T1000 (cell line): ENCODE measurements at regions not wholly inside any gene's neighbourhood (a gene's known extent, or its start where the extent isn't known, plus 50 kb on each side); places are given as distances from the start of the nearest gene placed in this dataset.
A peak's percentile ranks its signal among the peaks of the same experiment; 100 is the strongest.

ENCODE experiments used
- DNase-seq: peaks from one replicate; lab custom pipeline; 2025; ENCODE audit warnings: mixed read lengths; lab: John Stamatoyannopoulos, UW

DNA sequence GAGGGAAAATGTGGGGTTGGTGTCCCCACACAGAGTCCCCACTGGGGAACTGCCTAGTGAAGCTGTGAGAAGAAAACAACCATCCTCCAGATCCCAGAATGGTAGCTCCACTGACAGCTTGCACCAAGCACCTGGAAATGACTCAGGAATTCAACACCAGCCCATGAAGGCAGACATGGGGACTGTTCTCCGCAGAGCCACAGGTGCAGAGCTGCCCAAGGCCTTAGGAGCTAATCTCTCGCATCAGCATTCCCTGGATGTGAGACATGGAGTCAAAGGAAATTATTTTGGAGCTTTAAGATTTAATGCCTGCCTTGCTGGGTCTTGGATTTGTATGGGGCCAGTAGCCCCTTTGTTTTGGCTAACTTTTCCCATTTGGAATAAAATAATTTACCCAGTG lies 367.9 kb downstream of the FAM133A start:
- DNase-seq: no peak

DNA sequence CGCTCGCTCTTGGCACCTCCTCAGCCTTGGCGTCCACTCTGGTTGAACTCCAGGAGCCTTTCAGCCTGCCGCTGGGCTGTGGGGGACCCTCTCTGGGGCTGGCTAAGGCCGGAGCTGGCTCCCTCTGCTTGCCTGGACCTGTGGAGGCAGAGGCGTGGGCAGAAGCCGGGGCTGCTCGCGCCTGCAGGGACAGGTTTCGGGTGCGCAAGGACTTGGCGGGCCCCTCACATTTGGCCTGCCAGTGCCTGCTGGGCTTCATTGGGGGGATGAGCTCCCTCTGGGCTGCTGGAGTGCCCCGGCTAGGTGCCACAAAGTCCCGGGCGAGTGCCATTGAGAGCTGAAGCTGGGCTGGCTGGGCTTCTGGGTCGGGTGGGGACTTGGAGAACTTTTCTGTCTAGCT lies 371.7 kb downstream of the FAM133A start:
- no peak for DNase-seq

DNA sequence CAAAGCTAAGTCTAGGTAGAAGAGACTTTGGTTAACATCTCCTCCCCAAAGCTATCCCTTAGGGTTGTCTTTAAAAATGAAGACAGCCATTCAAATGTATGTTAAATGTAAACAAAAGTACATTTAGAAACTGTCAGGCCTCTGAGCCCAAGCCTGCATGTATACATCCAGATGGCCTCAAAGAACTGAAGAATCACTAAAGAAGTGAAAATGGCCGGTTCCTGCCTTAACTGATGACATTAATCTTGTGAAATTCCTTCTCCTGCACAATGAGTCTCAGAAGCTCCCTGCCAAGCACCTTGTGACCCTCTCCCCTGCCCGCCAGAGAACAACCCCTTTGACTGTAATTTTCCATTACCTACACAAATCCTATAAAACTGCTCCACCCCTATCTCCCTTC lies 377.9 kb downstream of the FAM133A start:
- no peak for DNase-seq

DNA sequence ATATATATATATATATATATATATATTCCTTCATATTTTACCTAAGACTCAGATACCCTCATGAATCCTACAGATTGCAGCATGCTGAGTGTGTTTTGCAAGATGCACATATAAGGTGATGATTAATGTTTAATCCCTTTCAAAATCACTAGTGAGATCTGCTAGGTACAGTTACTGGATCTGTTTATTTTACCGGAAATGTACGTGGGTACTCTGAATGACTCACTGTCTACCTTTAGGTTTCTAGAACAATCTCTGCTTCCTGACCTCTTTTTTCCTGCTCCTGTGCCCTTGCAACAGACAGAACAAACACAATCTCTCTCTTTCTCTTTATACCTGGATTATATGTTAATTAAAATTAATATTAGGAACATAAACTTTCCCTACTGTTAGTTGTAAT lies 379.6 kb downstream of the FAM133A start:
- no peak for DNase-seq

DNA sequence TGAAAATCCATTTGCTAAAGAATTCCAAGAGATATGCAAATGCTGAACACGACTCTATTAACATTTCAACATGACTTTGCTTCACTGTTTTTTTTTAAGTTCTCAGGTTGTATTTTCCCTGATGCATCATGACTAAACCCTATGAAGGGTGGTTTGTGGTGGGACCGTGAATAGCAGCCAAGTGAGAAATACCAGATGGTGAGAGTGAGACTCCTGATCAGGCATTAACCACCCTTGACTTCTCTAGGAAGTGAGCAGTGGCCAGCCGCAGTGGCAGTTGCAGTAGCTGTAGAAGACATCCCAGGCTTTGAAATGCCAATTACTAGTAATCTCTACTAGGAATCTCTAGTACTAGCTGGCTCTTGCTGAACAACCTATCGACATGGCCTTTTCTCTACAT lies 383.4 kb downstream of the FAM133A start:
- no peak for DNase-seq

DNA sequence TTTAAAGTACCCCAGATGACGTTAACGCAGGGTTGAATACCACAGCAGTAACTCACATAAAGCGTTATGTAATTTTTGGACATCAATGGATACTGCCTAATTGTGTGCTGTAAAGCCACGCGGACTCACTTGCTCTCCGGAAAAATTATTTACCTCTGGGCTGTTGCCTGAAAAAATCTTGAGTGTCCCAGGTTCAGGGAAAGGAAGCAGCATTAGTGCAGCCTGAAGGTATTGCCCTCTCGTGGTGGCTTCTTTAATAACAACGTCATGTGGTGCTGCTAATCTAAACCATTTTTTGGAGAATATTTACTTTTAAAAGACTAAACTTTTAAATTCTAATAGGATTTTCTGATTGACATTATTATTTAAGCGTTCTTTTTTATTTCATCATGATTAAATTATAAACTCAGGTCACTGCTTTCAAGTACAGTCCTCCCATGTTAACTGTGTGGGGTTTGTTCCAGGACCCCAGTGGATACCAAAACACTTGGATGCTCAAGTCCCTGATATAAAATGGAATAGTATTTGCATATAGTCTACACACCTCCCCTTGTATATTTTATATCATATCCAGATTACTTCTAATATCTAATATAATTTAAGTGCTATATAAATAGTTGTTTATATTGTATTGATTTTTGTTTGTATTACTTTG lies 384.8 kb downstream of the FAM133A start:
- DNase-seq: no peak

DNA sequence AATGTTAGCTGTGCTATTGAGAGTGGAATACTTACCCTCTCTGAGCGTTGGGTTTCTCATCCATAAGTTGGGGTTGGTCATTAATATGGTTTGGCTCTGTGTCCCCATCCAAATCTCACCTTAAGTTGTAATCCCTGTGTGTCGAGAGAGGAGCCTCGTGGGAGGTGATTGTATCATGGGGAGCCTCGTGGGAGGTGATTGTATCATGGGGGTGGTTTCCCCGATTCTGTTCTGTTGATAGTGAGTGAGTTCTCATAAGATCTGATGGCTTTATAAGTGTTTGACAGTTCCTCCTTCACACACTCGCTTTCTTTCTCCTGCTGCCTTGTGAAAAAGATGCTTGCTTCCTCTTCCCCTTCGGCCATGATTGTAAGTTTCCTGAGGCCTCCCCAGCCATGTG lies 391.1 kb downstream of the FAM133A start:
- no peak for DNase-seq

DNA sequence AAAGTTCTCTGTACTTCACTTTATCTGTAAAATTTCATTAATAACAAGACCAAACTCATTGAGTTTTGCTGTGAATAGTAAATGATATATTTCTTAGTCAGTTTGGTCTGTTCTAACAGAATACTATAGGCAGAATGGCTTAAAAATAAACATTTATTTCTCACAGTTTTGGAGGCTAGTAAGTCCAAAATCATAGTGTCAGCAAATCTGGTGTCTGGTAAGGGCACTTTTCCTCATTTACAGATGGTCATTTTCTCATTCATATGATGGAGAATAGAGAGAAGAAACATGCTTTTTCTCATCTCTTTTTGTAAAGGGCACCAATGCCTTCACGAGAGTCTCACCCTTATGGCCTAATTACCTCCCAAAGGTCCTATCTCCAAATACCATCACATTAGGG lies 415.1 kb downstream of the FAM133A start:
- DNase-seq: no peak

DNA sequence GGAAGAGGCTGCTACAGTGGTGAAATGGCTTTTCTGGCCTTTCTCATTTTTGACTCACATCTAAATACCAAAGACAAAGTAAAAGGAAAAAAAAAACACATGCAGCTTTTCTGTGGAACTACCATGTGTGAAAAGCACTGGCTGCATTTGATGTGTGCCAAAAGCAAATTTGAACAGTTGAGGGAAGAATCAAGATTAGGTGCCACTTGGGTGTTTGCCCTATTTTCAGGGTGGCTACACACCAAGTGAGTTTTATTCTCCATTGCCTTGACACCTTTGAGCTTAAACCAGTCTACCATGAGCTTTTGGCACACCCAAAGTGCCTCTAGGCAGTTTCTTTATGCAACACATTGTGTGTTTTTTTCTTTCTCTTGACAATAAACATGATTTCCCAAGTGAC lies 423.9 kb downstream of the FAM133A start:
- DNase-seq: no peak

DNA sequence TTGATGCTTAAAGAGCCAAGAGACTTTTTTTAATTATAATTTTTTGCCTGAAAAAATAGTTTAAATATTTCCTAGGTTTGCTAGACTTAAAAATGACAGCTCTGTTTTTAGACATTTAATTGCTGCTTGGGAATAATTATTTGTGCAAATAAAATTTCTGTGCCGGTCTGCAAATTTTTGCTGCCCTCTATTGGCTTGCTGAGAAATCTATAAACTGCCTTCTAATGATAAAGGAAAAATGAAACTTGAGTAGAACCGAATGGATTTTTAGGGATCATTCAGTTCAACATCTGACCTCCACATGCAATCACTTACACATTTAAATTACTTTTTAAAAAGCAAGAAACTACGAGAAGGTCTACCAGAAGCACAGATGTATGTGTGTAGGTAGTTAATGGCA lies 434.0 kb downstream of the FAM133A start:
- DNase-seq: no peak

DNA sequence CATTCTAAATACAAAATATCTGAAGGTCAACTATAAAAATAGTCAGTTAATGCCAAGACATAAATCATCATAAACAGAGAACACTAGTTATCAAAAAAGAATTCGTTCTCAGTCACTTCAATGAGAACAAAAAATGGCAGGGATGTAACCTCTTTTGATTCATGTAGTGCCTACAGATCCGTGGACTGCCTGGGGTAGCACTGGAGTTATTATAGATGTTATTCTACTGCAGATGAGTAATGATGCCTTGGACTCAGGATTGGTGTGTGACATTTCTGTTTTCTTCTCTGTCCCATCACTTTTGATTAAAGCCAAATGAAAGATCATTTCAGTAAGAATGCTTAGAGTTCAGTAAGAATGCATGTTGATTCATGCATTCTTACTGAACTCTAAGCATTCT lies 440.4 kb downstream of the FAM133A start:
- DNase-seq: no peak

DNA sequence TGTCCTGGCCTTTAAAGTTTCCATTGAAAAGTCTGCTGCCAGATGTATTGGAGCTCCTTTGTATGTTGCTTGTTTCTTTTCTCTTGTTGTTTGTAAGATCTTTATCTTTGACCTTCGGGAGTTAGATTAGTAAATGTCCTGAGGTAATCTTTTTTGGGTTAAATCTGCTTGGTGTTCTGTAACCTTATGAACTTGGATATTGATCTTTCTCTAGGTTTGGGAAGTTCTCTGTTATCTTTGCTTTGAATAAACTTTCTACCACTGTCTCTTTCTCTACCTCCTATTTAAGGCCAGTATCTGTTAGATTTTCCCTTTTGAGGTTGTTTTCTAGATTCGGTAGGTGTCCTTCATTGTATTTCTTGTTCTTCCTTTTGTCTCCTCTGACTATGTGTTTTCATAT lies 447.8 kb downstream of the FAM133A start:
- no peak for DNase-seq

DNA sequence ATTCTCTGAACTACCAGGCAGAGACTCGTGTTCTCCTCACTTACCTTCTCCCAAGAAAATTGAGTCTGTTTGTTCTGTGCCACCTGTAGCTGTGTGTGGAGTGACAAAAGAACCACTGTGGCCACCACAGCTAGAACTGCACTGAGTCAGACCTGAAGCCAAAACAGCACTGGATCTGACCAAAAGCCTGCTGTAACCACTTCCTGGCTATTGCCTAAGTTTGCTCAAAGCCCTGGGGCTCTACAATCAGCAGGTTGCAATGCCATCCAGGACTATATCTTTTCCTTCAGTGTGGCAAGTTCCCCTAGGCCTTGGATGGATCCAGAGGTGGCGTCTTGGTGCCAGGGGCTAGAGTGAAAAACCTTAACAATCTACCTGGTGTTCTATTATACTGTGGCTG lies 449.1 kb downstream of the FAM133A start:
- DNase-seq: peak; percentile 0

DNA sequence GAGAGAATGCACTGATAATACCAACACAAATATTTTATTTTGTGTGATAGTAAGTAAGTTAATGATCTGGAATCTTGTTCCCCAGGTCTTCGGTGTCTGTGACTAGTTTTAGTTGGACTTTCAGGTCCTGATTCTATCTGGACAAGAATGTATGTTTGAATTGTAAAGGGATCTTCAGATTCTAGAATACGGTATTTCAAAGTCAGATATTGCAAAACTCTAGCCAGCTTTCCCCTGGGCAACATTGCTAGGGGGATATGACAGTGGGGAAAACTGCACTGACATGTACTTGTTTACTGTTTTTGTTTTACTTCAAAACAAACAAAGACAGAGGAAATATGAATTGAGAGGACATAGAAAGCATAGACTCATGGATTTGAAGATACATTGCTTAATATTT lies 489.0 kb downstream of the FAM133A start:
- no peak for DNase-seq

DNA sequence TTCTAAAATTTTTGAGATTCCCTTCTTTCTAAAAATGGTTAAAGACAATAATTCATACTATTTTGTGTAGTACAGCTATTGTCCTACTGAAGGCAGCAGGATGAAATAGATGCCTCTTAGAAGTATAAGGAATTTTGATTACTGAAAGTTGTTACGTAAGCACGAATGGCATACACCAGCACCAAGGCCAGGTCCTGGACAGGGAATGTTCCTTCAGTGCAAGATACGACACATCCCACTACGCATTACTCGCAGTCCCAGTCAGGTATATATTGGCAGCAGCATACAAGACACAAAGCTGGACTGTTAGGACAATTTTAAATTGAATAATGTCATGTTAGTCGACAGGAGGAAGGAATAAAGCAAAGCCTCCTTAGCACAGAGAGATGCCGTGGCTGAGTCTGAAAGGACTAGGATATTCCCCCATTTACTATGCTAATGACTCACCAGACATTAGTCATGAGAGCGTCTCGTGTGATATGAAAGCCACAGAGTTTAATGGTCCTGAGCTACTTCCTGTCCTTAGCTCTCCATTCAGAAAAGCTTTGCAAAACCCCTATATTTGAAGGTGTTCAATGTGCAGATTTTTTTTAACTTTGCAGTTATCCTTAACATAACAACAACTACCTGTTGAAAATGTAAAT lies 504.3 kb downstream of the FAM133A start:
- peak; percentile 0 for DNase-seq

DNA sequence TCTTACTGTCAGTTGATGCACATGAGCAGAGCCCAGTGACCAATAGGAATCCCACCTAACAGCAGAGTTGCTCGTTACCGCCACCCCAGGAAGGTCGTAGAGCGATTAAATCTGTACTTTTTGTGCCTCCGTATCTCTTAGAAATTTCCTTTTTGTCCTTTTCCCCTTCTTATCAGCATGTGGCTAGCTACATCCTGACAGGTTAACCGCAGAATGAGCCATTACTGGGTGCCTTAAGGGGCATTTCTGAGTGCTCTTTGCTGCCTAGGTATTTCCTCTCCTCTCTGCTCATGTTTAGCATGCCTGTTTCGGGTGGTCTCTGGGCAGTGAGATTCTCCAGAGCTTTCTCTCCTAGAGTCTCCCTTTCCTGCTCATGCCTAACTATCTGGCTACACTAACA lies 530.5 kb downstream of the FAM133A start:
- no peak for DNase-seq

DNA sequence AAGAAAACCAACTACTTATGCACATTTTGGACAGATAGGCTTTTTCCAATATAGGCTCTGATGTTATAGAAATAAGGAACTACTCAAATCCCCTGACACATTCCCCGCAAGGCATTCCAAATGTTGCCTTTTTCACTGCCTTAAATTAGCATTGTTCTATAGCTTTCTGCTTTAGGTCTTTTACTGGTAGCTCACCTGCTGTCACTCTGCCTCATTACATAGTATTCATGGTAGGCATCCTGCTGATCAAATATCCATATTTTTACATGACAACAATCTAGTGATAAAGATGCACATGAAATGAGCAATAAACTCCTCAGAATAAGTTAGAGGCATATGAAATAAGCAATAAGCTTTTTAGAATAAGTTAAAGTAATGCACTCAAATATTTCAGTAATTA lies 542.7 kb downstream of the FAM133A start:
- DNase-seq: no peak

DNA sequence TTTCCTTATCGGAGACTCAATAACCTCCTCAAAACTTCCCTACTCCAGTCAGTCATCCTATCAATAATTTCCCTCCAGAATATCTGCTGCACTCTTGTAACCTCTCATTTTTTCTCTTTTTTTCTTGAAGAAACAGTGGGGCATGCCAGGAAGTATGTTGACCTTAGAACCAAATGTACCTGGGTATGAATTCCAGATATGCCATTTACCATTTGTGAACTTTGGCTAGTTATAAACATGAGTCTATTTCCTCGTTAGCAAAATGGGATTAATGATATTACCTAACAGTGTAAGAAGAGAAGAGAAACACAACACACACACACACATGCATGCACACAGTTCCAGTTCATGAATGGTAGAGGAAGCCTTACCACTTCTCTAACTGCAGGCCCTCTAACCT lies 578.2 kb downstream of the FAM133A start:
- DNase-seq: no peak

DNA sequence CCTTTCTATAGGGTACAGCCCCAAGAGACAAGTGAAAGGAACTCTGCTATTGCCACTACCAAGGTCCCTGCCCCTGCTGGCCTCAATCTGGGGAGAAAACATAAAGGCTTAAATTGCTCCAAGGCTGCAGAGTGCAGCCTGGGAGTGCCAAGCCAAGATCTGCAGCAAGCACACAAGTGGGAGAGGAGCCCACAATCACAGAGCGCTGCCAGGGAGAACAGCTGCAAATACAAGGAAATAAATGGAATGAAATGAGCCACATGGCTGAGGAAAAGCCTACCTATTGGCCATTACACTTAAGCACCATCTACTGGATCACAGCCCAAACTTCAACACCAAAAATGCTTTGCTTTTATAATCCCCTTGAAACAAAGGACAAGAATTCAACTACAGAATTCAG lies 582.4 kb downstream of the FAM133A start:
- no peak for DNase-seq

DNA sequence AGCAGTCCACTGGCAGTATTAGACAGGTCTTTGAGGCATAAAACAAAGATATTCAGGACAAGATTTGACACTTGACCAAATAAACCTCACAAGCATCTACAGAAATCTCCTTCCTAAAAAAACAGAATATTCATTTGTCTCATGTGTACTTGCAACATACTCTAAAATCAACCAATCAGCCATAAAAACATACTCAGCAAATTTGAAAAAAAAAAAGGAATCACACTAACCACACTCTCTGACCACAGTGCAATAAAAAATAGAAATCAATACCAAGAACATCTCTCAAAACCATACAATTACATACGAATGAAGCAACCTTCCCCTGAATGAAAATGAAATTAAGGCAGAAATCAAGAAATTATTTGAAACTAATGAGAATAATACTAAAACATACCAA lies 591.3 kb downstream of the FAM133A start:
- no peak for DNase-seq

DNA sequence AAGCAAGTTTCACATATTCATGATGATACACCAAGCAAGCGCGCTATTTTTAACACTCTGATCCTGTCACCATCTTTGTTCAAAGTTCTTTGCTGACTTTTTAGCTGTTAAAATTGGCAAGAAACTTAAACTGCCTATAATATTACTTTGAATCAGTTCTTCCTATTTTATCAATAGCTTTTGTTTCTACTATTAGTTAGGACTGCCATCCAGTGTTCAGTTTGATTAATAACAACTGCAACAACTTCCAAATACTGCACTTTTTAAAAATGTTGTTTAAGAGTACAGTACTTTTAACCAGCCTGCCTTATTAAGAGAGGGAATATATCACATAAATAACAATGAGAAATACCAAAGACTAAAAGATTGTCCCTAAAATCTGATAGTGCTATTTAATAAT lies 614.3 kb downstream of the FAM133A start:
- no peak for DNase-seq

DNA sequence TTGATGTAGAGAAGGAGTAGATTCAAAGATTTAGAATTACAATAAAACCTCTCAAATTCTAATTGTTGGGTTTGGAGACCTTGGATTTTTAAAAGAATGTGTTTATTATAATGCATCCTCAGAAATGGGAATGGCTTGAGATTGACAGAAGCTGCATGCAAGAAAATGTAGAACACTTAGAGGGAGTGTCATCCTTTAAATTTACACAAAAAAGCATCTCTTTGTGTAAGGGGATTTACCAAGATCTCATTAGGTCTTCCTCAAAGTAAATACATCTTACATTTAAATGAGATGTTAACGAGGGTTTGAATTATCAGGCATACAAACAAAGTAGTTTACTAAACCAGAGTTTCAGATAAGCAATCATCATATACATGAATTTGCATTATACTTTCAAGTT lies 615.0 kb downstream of the FAM133A start:
- DNase-seq: no peak

DNA sequence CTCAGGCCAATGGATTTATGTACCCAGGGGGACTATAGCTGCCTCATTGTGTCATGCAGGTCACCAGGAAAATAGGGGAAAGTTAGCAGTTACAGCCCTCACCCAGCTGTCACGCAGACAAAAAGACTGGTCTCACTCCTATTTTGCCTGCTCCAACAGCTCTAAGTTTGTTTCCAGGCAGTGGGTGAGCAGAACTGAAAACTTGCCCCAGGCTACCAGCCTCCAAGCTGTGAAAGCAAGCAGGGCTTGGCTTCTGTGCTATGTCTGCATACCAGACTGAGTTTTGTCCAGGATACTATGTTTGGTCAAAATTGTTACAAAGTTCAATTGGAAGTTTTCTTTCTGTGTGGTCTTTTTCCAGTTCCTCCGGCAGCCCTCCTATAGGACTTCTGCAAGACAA lies 628.4 kb downstream of the FAM133A start:
- no peak for DNase-seq

DNA sequence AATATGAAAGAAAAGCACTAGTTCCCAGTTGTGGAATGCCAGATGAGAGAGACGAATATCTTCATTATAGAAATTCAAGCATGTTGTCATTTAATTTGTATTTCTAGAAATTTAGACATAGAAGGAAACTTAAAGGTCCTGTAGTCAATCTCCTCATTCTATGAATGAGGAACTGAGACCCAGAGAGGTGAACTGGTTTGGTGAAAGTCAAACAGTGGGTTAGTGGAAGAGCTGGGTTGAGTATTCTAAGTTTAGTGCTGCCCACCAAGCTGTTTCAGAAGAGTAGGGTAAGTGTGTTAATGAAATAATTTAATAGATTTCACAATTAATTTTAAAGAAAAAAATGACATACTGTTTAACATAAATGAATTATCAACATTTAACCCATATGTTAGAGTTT lies 655.2 kb downstream of the FAM133A start:
- no peak for DNase-seq
